ENCODE measurements at regions not wholly inside any gene's neighbourhood (a gene's known extent, or its start where the extent isn't known, plus 50 kb on each side); places are given as distances from the start of the nearest gene placed in this dataset.
A peak's percentile ranks its signal among the peaks of the same experiment; 100 is the strongest.
"Not testable (repeated sequence)": the region's sequence is repeated elsewhere in the genome, so short reads cannot be mapped to it uniquely, and the experiment has no call there.

GRCh38 chr7:150049012-150049655 is 175.4 kb downstream of the ATP6V0E2 start:
- DNase-seq (ENCODE audit: low spot score); H3K9ac ChIP-seq (ENCODE audit: low read depth in 1 of 2, low read length in 2 of 2); H3K27me3 ChIP-seq (ENCODE audit: control insufficient read depth in 4 of 4, insufficient read depth in 4 of 4, low read length in 3 of 4); H3K9me3 ChIP-seq (ENCODE audit: control insufficient read depth in 4 of 4, low read length in 3 of 4); H3K27ac ChIP-seq (ENCODE audit: low read depth in 1 of 2, low read length in 2 of 2); H3K36me3 ChIP-seq (ENCODE audit: control insufficient read depth in 4 of 4, insufficient read depth in 3 of 4, low read depth in 1 of 4, low read length in 3 of 4); H3K4me1 ChIP-seq (ENCODE audit: control insufficient read depth in 4 of 4, insufficient read depth in 4 of 4, low read length in 3 of 4): not testable (repeated sequence)
- TF ChIP-seq RAD21 (IDR thresholded peaks at IDR 0.05) (peak; percentile 29 to 44), YY1 (IDR thresholded peaks at IDR 0.05) (peak; percentile 23)
- 8% methylated on average over 30 of the region's 46 CpGs for WGBS
- peak overlapping the region in 1 of 3 donors; percentile 60 for H3K4me3 ChIP-seq (ENCODE audit: low read depth in 1 of 3, low read length in 3 of 3)

DNA sequence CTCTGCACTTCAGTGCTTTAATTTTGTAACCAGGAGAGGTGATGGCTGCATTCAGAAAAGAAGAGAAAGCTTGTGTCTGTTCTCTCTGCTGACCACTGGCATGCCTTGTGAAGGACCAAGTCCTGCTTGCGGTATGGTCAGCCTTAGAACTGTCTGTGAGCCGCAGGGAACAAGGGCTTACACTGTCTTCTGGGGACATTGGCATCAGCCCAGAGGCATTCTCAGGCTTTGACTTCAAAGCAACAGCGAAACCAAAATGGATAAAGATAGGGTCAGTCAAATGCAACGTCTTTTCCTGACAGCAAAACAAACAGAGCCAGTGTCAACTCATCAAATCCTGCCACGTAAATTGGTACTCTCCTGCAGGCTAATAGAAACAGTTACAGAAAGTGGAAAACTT is 179.6 kb downstream of the ATP6V0E2 start:
- not testable (repeated sequence) for H3K27me3 ChIP-seq (ENCODE audit: control insufficient read depth in 4 of 4, insufficient read depth in 4 of 4, low read length in 3 of 4); H3K9ac ChIP-seq (ENCODE audit: low read depth in 1 of 2, low read length in 2 of 2); H3K27ac ChIP-seq (ENCODE audit: low read depth in 1 of 2, low read length in 2 of 2); H3K36me3 ChIP-seq (ENCODE audit: control insufficient read depth in 4 of 4, insufficient read depth in 3 of 4, low read depth in 1 of 4, low read length in 3 of 4); H3K4me1 ChIP-seq (ENCODE audit: control insufficient read depth in 4 of 4, insufficient read depth in 4 of 4, low read length in 3 of 4); H3K4me3 ChIP-seq (ENCODE audit: low read depth in 1 of 3, low read length in 3 of 3); H3K9me3 ChIP-seq (ENCODE audit: control insufficient read depth in 4 of 4, low read length in 3 of 4); DNase-seq (ENCODE audit: low spot score)
- 75% methylated on average over 5 of the region's 5 CpGs for WGBS

DNA sequence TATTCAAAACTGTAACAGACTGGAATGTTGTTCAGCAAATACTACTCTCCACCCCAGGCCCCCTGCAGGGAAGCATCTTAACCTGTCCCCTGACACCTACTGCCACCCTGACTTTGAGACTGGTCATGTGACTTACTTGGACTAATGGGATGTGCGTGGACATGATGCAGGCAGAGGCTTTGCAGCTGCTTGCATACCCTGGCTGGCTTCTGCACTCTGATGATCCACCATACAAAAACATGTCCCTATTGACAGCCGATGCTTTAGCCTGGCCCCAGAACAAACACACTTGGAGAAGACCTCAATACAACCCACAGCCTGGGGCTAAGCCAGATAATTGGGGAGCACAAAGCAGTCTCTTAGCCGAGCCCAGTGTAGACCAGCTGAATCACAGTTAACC is 180.5 kb downstream of the ATP6V0E2 start:
- not testable (repeated sequence) for H3K4me3 ChIP-seq (ENCODE audit: low read depth in 1 of 3, low read length in 3 of 3); H3K36me3 ChIP-seq (ENCODE audit: control insufficient read depth in 4 of 4, insufficient read depth in 3 of 4, low read depth in 1 of 4, low read length in 3 of 4); H3K27me3 ChIP-seq (ENCODE audit: control insufficient read depth in 4 of 4, insufficient read depth in 4 of 4, low read length in 3 of 4); H3K9me3 ChIP-seq (ENCODE audit: control insufficient read depth in 4 of 4, low read length in 3 of 4); DNase-seq (ENCODE audit: low spot score); H3K27ac ChIP-seq (ENCODE audit: low read depth in 1 of 2, low read length in 2 of 2); H3K4me1 ChIP-seq (ENCODE audit: control insufficient read depth in 4 of 4, insufficient read depth in 4 of 4, low read length in 3 of 4); H3K9ac ChIP-seq (ENCODE audit: low read depth in 1 of 2, low read length in 2 of 2)
- 91% methylated on average over 3 of the region's 3 CpGs for WGBS

DNA sequence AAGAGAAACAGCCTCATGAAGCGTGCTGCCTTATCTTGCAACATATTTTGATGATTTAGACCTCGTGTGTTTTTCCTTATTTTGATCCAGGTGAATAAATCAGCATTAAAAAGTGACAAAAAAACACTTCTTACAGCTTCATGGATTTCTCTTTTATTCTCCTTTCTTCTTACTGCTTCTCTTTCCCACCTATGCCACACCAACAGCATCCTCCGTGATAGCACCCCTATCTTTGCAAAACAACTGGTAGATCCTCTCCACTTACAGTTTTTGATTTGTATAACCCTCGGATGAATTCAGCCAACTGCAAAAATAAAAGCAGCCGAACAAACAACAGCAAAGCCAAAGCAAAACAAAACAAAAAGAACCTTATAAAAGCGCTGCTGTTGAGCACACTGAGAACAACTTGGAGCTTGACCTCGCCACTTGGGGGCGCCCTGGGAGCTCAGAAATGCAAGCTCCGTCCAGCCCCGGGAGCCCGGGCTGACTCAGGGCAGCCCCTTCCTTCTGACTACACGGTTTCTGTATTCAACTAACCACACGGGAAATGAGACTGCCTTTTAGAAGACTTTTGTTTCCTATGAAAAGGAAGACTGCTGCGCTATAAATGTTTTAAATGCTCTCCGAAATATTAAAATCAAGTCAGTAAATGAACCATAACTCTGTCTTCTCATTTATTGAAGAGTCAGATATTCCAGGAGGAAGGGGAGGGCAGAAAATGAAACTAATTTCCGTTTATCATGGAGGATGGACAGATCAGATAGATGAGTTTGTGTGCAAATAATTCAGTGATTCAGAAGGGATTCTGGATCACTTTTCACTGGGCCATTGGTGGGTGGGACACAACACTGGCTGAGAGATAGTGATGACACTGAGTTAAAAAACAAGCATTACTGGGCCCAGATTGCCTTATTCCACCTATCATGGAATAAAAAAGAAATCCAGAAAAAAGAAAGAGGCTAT is 186.8 kb downstream of the ATP6V0E2 start:
- H3K4me1 ChIP-seq (ENCODE audit: control insufficient read depth in 4 of 4, insufficient read depth in 4 of 4, low read length in 3 of 4); H3K4me3 ChIP-seq (ENCODE audit: low read depth in 1 of 3, low read length in 3 of 3): not testable (repeated sequence)

DNA sequence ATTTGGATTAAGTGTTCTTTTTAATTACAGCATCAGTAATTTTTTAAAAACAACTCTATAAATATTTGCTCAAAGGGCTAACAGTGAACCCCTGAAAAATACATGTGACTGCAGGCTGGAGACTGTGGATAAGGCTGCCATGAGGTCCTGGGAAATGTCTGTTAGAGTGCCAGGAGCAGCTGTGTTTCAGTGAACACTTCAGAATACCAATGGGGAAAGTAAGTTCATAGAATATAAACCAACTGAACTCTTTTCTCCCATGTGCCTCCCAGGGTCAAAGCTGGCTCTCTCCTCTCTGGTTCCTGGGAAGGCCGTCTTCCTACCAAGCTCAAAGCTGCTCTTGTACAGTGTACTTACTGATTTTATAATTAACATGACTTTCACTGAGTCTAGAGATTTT is 189.4 kb downstream of the ATP6V0E2 start:
- not testable (repeated sequence) for H3K27me3 ChIP-seq (ENCODE audit: control insufficient read depth in 4 of 4, insufficient read depth in 4 of 4, low read length in 3 of 4); H3K4me3 ChIP-seq (ENCODE audit: low read depth in 1 of 3, low read length in 3 of 3); H3K9ac ChIP-seq (ENCODE audit: low read depth in 1 of 2, low read length in 2 of 2); H3K4me1 ChIP-seq (ENCODE audit: control insufficient read depth in 4 of 4, insufficient read depth in 4 of 4, low read length in 3 of 4); H3K27ac ChIP-seq (ENCODE audit: low read depth in 1 of 2, low read length in 2 of 2); H3K9me3 ChIP-seq (ENCODE audit: control insufficient read depth in 4 of 4, low read length in 3 of 4); H3K36me3 ChIP-seq (ENCODE audit: control insufficient read depth in 4 of 4, insufficient read depth in 3 of 4, low read depth in 1 of 4, low read length in 3 of 4); DNase-seq (ENCODE audit: low spot score)
- 88% methylated on average over 1 of the region's 1 CpG for WGBS

More for the DNA sequence above, 186.8 kb downstream of the ATP6V0E2 start:
- WGBS: 18% methylated on average over 10 of the region's 16 CpGs
- TF ChIP-seq RAD21 (IDR thresholded peaks at IDR 0.05): peak; percentile 46 to 52
- TF ChIP-seq CTCF (IDR thresholded peaks at IDR 0.05; ENCODE audit: low read depth, low read length, missing input control): peak; percentile 17
- not testable (repeated sequence) for H3K9ac ChIP-seq (ENCODE audit: low read depth in 1 of 2, low read length in 2 of 2); H3K36me3 ChIP-seq (ENCODE audit: control insufficient read depth in 4 of 4, insufficient read depth in 3 of 4, low read depth in 1 of 4, low read length in 3 of 4); H3K27ac ChIP-seq (ENCODE audit: low read depth in 1 of 2, low read length in 2 of 2); H3K9me3 ChIP-seq (ENCODE audit: control insufficient read depth in 4 of 4, low read length in 3 of 4); DNase-seq (ENCODE audit: low spot score); H3K27me3 ChIP-seq (ENCODE audit: control insufficient read depth in 4 of 4, insufficient read depth in 4 of 4, low read length in 3 of 4)

DNA sequence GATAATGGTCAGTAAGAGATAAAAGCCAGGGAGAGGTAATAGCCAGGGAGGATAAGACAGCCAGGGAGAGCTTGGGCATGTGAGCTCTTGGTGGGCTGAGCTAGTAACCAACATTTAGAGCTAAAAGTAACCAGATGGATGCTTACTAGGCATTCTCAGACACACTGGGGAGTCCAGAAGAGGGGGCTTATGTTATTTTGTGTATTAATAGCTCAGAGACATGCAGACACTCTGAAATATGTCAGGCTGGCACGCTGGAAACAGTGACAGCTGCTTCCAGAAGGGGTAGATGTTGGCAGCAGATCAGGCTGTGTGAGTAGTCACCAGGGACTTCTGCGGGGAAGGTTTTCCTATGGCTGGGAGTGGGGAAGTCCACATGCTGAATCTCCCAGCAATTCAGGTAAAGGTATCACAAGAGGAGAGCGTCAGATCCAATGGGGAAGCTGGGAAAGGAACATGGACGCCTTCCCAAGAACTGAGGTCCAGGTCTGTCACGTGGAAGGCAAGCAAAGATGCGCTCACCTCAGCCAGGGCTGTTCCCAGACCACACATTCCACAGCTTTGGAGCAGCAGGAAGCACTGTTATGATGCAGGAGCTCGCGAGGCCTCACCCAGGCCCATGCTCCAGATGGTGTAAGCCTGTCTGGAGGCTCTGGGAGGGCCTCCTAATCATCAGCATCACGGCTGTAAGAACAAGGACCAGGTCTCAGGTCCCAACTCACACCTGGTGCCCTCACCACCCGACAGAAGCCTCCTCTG is 196.0 kb downstream of the ATP6V0E2 start:
- not testable (repeated sequence) for H3K27me3 ChIP-seq (ENCODE audit: control insufficient read depth in 4 of 4, insufficient read depth in 4 of 4, low read length in 3 of 4); H3K9me3 ChIP-seq (ENCODE audit: control insufficient read depth in 4 of 4, low read length in 3 of 4); DNase-seq (ENCODE audit: low spot score); H3K36me3 ChIP-seq (ENCODE audit: control insufficient read depth in 4 of 4, insufficient read depth in 3 of 4, low read depth in 1 of 4, low read length in 3 of 4); H3K27ac ChIP-seq (ENCODE audit: low read depth in 1 of 2, low read length in 2 of 2); H3K4me3 ChIP-seq (ENCODE audit: low read depth in 1 of 3, low read length in 3 of 3); H3K4me1 ChIP-seq (ENCODE audit: control insufficient read depth in 4 of 4, insufficient read depth in 4 of 4, low read length in 3 of 4); H3K9ac ChIP-seq (ENCODE audit: low read depth in 1 of 2, low read length in 2 of 2)
- 91% methylated on average over 10 of the region's 10 CpGs for WGBS

- 72% methylated on average over 1 of the region's 1 CpG for WGBS
- DNase-seq (ENCODE audit: low spot score); H3K9me3 ChIP-seq (ENCODE audit: control insufficient read depth in 4 of 4, low read length in 3 of 4); H3K4me3 ChIP-seq (ENCODE audit: low read depth in 1 of 3, low read length in 3 of 3); H3K4me1 ChIP-seq (ENCODE audit: control insufficient read depth in 4 of 4, insufficient read depth in 4 of 4, low read length in 3 of 4); H3K9ac ChIP-seq (ENCODE audit: low read depth in 1 of 2, low read length in 2 of 2); H3K36me3 ChIP-seq (ENCODE audit: control insufficient read depth in 4 of 4, insufficient read depth in 3 of 4, low read depth in 1 of 4, low read length in 3 of 4); H3K27ac ChIP-seq (ENCODE audit: low read depth in 1 of 2, low read length in 2 of 2); H3K27me3 ChIP-seq (ENCODE audit: control insufficient read depth in 4 of 4, insufficient read depth in 4 of 4, low read length in 3 of 4): not testable (repeated sequence)
These were observed 203.8 kb downstream of the ATP6V0E2 start for GRCh38 chr7:150077543-150077942.

Measured in liver (tissue), 8 donors.